RKO (cell line): ENCODE measurements at regions not wholly inside any gene's neighbourhood (a gene's known extent, or its start where the extent isn't known, plus 50 kb on each side); places are given as distances from the start of the nearest gene placed in this dataset.

Experiments used
- DNase-seq: peaks from one replicate; pipeline ENCODE4 v3.0.0-alpha.2; 2016; ENCODE audit warnings: low spot score

- no peak for DNase-seq
Observed at GRCh38 chr11:8740129-8740528, 57.5 kb downstream of the RPL27A start.

- DNase-seq: peak; percentile 32
Observed at GRCh38 chr11:8744423-8744822, 61.8 kb downstream of the RPL27A start.

GRCh38 chr11:8745431-8746253 lies 63.0 kb downstream of the RPL27A start:
- DNase-seq: no peak

- DNase-seq: no peak
Observed at GRCh38 chr11:8746331-8746974, 63.9 kb downstream of the RPL27A start.

GRCh38 chr11:8747173-8747572 lies 64.6 kb downstream of the RPL27A start:
- DNase-seq: no peak

- DNase-seq: no peak
Observed at GRCh38 chr11:8748317-8748716, 65.7 kb downstream of the RPL27A start.

- no peak for DNase-seq
Observed at GRCh38 chr11:8749202-8749601, 66.6 kb downstream of the RPL27A start.

GRCh38 chr11:8754241-8754640 lies 71.6 kb downstream of the RPL27A start:
- no peak for DNase-seq

GRCh38 chr11:8756201-8756600 lies 73.6 kb downstream of the RPL27A start:
- DNase-seq: no peak

GRCh38 chr11:8757047-8757446 lies 74.5 kb downstream of the RPL27A start:
- no peak for DNase-seq

GRCh38 chr11:8757533-8757932 lies 74.9 kb downstream of the RPL27A start:
- DNase-seq: no peak

- no peak for DNase-seq
Observed at GRCh38 chr11:8758619-8759169, 76.1 kb downstream of the RPL27A start.

- no peak for DNase-seq
Observed at GRCh38 chr11:8759634-8760033, 77.0 kb downstream of the RPL27A start.

- DNase-seq: no peak
Observed at GRCh38 chr11:8760896-8761295, 78.3 kb downstream of the RPL27A start.

- DNase-seq: no peak
Observed at GRCh38 chr11:8763070-8763685, 80.6 kb downstream of the RPL27A start.

- DNase-seq: no peak
Observed at GRCh38 chr11:8765294-8765693, 82.7 kb downstream of the RPL27A start.

GRCh38 chr11:8766043-8766987 lies 83.7 kb downstream of the RPL27A start:
- DNase-seq: no peak

- DNase-seq: no peak
Observed at GRCh38 chr11:8766988-8767374, 84.4 kb downstream of the RPL27A start.

- no peak for DNase-seq
Observed at GRCh38 chr11:8767466-8768142, 85.0 kb downstream of the RPL27A start.

- peak; percentile 74 for DNase-seq
Observed at GRCh38 chr11:8768625-8769333, 86.2 kb downstream of the RPL27A start.
